ENCODE measurements at regions not wholly inside any gene's neighbourhood (a gene's known extent, or its start where the extent isn't known, plus 50 kb on each side); places are given as distances from the start of the nearest gene placed in this dataset.

GRCh38 chr13:108375034-108375433 lies 105.5 kb downstream of the TNFSF13B start:
- Histone ChIP-seq H3F3A (ENCODE audit: low read length, unreplicated experiment) (no peaks in the 10 kb centered on the region), H3K27ac (ENCODE audit: low read length) (no peak overlapping the region), H4K20me1 (ENCODE audit: low read length) (no peaks in the 10 kb centered on the region), H3K9me2 (replicated peaks; ENCODE audit: low read length) (no peaks in the 10 kb centered on the region), H3K4me3 (ENCODE audit: low read length) (no peak overlapping the region), H3K9me3 (ENCODE audit: low read length) (no peaks in the 10 kb centered on the region), H3K4me2 (ENCODE audit: low read length) (no peak overlapping the region), H3K4me1 (ENCODE audit: insufficient read depth, low read length) (no peaks in the 10 kb centered on the region), H3K9ac (ENCODE audit: low read length) (no peak overlapping the region), H3K36me3 (ENCODE audit: low read depth, low read length) (no peaks in the 10 kb centered on the region), H3K79me2 (ENCODE audit: low read length) (no peaks in the 10 kb centered on the region), H2AFZ (ENCODE audit: low read length) (no peak overlapping the region), H3K27me3 (ENCODE audit: low read length) (no peaks in the 10 kb centered on the region)
- TF ChIP-seq EZH2phosphoT487 (IDR thresholded peaks at IDR 0.05; ENCODE audit: borderline replicate concordance, low read length) (no peak), CTCF (conservative IDR thresholded peaks at IDR 0.05; ENCODE audit: low read depth, low read length) (no peak), EZH2 (IDR thresholded peaks at IDR 0.05; ENCODE audit: low read length, unreplicated experiment) (no peak)
- no peak for DNase-seq
- ATAC-seq, result no peak
- ChIA-PET POLR2A (ENCODE audit: unreplicated experiment) (no interaction called here), CTCF (no interaction called here)
- no TSS peak for BruUV-seq (replicated peaks)
- intact Hi-C loops (cut with micrococcal nuclease), result no loop called here

GRCh38 chr13:108375772-108376171 lies 106.3 kb downstream of the TNFSF13B start:
- Histone ChIP-seq H3K4me1 (ENCODE audit: insufficient read depth, low read length) (no peaks in the 10 kb centered on the region), H3K4me3 (ENCODE audit: low read length) (no peak overlapping the region), H3F3A (ENCODE audit: low read length, unreplicated experiment) (no peaks in the 10 kb centered on the region), H3K79me2 (ENCODE audit: low read length) (no peaks in the 10 kb centered on the region), H4K20me1 (ENCODE audit: low read length) (no peaks in the 10 kb centered on the region), H3K27ac (ENCODE audit: low read length) (no peak overlapping the region), H3K4me2 (ENCODE audit: low read length) (no peak overlapping the region), H3K27me3 (ENCODE audit: low read length) (no peaks in the 10 kb centered on the region), H3K36me3 (ENCODE audit: low read depth, low read length) (no peaks in the 10 kb centered on the region), H3K9me3 (ENCODE audit: low read length) (no peaks in the 10 kb centered on the region), H3K9ac (ENCODE audit: low read length) (no peak overlapping the region), H2AFZ (ENCODE audit: low read length) (no peak overlapping the region), H3K9me2 (replicated peaks; ENCODE audit: low read length) (no peaks in the 10 kb centered on the region)
- TF ChIP-seq EZH2phosphoT487 (IDR thresholded peaks at IDR 0.05; ENCODE audit: borderline replicate concordance, low read length) (no peak), EZH2 (IDR thresholded peaks at IDR 0.05; ENCODE audit: low read length, unreplicated experiment) (no peak), CTCF (conservative IDR thresholded peaks at IDR 0.05; ENCODE audit: low read depth, low read length) (no peak)
- ChIA-PET POLR2A (ENCODE audit: unreplicated experiment) (no interaction called here), CTCF (no interaction called here)
- intact Hi-C loops (cut with micrococcal nuclease), result no loop called here
- no TSS peak for BruUV-seq (replicated peaks)
- ATAC-seq, result no peak
- no peak for DNase-seq

- no peaks in the 10 kb centered on the region for H4K20me1 ChIP-seq (ENCODE audit: low read length)
- H3K4me1 ChIP-seq (ENCODE audit: insufficient read depth, low read length), result no peaks in the 10 kb centered on the region
- H3K27me3 ChIP-seq (ENCODE audit: low read length), result no peaks in the 10 kb centered on the region
- no peaks in the 10 kb centered on the region for H3K9me3 ChIP-seq (ENCODE audit: low read length)
- ATAC-seq, result no peak
- no peak overlapping the region for H2AFZ ChIP-seq (ENCODE audit: low read length)
- CTCF ChIA-PET, result no interaction called here
- H3K79me2 ChIP-seq (ENCODE audit: low read length), result no peaks in the 10 kb centered on the region
- no peak for DNase-seq
- H3K9me2 ChIP-seq (replicated peaks; ENCODE audit: low read length), result no peaks in the 10 kb centered on the region
- no peak overlapping the region for H3K4me3 ChIP-seq (ENCODE audit: low read length)
- H3K36me3 ChIP-seq (ENCODE audit: low read depth, low read length), result no peaks in the 10 kb centered on the region
- TF ChIP-seq EZH2phosphoT487 (IDR thresholded peaks at IDR 0.05; ENCODE audit: borderline replicate concordance, low read length) (no peak), CTCF (conservative IDR thresholded peaks at IDR 0.05; ENCODE audit: low read depth, low read length) (no peak), EZH2 (IDR thresholded peaks at IDR 0.05; ENCODE audit: low read length, unreplicated experiment) (no peak)
- intact Hi-C loops (cut with micrococcal nuclease), result no loop called here
- no peak overlapping the region for H3K9ac ChIP-seq (ENCODE audit: low read length)
- no peak overlapping the region for H3K27ac ChIP-seq (ENCODE audit: low read length)
- H3F3A ChIP-seq (ENCODE audit: low read length, unreplicated experiment), result no peaks in the 10 kb centered on the region
- POLR2A ChIA-PET (ENCODE audit: unreplicated experiment), result no interaction called here
- no TSS peak for BruUV-seq (replicated peaks)
- H3K4me2 ChIP-seq (ENCODE audit: low read length), result no peak overlapping the region
These were observed 106.8 kb downstream of the TNFSF13B start for GRCh38 chr13:108376308-108376707.
